HG02973 (cell line): ENCODE measurements at regions not wholly inside any gene's neighbourhood (a gene's known extent, or its start where the extent isn't known, plus 50 kb on each side); places are given as distances from the start of the nearest gene placed in this dataset.

Experiments
- ATAC-seq: cut with Tn5 transposase; IDR thresholded peaks from one replicate; pipeline ENCODE4 v1.9.1; 2021; ENCODE audit warnings: moderate library complexity; ENCODE audit not compliant: unreplicated experiment

DNA sequence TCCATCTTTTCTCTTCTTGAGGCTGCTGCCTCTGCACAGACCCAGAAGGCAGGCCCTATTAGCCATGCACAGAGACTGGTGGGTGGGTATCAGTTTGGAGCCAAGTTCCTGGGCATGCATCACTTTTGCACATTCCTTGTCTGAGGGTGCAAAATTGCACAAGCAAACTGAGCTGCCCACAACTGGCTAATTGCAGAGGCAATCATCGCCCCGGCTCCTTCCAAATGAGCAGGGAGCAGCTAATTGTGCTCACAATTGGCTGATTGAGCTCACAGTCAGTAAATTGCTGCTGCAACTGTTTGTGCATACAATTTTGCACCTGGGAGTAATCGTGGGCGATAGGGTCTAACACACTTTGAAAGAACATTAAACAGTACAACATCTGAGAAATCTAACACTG is 511.4 kb downstream of the DHX35 start:
- no peak for ATAC-seq

GRCh38 chr20:39468703-39469102 is 506.6 kb downstream of the DHX35 start:
- no peak for ATAC-seq

- no peak for ATAC-seq
These were observed 502.1 kb downstream of the DHX35 start for GRCh38 chr20:39464238-39464637.

DNA sequence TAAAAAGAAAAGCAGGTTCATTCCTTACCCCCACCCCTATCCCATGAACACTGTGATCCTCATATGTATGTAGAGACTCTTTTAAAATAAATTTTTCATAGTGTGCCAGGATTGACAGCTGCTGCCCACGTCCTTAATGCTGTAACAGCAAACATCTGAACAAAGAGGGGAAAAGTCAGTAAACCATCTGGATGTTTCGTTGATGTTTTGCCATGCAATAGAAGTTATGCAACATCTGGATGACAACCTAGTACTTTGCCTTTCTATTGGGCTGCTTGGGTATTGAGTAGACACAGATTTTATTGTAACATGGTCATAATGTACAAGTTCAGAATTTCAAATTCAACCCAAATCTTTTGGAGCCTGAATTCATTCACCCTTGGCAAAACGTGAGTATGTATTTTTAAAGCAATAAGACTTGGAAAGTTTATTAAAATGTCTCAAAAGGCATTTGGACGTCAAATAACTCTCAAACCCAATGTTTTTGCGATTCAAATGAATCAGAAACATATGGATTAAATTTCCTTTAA is 500.3 kb downstream of the DHX35 start:
- ATAC-seq = no peak

DNA sequence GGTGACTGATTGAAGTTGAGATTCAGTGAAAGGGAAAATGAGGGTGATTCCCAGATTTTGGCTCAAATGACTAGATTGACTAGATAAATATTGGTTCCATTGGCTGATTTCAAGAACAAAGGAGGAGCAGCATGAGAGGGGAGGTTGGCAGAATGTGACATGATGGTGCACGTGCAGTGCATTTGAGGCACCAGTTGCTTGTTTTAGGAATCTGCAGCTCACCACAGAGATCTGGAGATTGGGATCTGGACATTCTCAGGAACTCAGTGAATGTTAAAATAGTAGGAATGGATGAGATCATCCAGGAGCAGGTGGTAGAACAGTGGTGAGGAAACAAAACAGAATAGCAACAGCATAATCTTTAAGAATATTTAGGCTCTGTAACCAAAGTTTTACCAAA is 496.3 kb downstream of the DHX35 start:
- no peak for ATAC-seq

DNA sequence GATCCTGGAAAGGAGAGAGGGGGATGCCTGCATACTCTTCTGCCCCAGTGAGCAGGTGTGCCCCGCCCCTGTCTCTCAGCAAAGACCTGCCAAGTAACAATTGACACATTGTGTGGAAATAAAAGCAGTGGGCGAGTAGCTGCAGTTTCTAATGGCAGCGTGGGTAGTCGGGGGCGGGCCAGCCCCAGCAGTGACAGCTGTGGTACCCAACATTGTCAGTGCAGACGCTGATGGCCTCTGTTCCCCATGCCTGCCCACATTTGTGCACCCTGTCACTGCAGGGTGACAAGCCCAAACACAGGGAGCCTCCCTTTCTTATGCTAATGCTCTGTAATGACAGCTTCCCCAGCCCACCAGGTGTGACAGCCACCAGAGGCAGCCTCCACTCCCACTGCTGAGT is 491.7 kb downstream of the DHX35 start:
- ATAC-seq = no peak

DNA sequence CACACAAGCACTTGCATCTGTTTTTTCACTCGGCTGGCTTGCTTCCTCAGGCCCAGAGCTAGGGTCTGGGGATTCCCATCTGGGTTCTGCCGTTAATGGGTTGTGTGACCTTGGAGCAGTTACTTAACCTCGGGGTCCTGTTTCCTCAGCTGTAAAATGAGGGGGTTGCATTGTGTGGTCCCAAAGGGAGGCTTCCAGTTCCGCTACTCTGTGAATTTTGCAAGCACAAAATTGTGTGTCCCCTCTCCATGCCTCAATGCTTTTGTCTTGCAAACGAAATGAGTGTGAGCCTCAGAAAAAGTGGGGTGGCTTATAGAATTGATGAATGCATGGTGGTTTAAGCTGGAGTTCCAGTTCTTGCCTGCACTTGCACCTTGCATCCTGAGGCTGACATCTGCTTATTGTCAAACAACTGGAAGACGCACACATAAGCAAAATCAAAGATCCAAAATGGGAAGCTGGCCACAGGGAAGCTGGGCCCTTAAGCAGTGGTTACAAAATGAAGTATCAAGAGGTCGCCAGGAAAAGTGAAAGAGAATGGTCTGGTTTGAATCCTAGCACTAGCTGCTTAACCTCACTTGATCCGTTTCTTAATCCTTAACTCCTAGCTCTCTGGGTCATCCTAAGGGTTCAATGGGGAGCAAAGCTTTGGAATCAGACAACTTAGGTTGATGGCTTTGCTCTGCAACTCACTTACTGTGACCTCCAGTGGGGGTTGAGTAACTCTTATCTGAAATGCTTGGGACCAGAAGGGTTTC is 490.6 kb downstream of the DHX35 start:
- ATAC-seq = no peak

- ATAC-seq = no peak
These were observed 489.2 kb downstream of the DHX35 start for GRCh38 chr20:39451386-39451785.

DNA sequence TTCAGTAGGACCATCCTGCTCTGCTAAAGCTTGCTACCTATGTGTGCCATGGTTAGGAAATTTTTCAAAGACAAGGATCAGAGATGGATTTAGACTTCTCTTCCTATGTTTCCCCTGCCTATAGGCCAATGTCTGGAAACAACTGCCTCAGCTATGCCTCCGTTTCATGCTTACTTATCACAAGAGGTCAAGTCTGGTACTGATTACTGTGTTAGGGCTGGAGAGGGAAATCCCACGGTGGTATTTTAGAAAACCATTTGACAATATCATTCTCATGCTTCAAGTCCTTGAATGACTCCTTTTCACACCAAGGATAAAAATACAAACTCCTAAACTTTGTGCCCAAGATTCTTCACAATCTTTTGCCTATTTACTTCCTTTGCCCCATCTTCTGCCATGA is 484.3 kb downstream of the DHX35 start:
- no peak for ATAC-seq

DNA sequence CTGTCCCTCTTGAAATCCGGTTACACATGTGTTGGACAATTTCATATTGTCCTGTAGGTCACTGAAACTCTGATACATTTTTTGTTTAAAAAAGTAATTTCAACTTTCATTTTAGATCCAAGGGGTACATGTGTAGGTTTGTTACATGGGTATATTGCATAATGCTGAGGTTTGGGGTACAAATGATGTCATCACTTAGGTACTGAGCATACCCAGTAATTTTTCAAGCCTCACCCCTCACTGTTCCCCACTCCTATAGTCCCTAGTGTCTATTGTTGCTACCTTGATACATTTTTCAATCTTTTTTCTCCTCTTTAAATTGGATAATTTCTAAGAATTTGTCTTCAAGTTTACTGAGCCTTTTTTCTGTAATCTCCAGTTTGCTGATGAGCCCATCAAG is 483.0 kb downstream of the DHX35 start:
- no peak for ATAC-seq

- no peak for ATAC-seq
These were observed 471.3 kb downstream of the DHX35 start for GRCh38 chr20:39433466-39433865.

- ATAC-seq = no peak
These were observed 469.1 kb downstream of the DHX35 start for GRCh38 chr20:39431091-39431880.

- no peak for ATAC-seq
These were observed 467.6 kb downstream of the DHX35 start for GRCh38 chr20:39429726-39430125.

DNA sequence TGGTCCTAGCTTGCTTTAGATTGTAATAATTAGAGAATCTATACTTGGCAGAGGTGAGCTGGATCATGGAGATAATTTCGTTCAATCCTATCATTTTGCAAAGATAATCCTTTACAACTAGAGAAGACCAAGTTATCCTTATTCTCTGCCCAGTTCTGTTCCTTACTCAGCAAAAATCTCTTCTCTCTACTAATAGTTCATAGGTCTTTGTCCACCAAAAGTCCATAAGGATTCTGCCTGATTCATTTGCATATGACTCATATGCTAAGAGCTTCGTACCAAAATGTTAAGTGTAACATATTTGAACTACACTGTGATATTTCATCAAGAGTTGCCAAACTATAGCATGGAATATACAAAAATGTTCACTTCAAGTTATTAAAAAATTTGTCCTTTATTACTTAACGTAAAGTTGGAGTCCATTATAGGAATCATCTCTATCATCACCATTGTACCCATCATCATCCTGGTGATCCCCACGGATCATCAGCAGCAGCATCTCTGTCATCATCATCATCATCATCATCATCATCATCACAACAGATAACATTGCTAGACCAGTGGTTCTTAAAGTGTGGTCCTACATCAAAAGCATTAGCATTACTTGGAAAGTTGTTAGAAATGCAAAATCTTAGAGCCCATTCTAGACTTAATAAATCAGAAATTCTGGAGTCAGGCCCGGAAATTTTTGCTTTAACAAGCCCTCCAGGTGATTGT is 463.0 kb downstream of the DHX35 start:
- ATAC-seq = no peak

- ATAC-seq = no peak
These were observed 459.5 kb downstream of the DHX35 start for GRCh38 chr20:39421571-39422105.

DNA sequence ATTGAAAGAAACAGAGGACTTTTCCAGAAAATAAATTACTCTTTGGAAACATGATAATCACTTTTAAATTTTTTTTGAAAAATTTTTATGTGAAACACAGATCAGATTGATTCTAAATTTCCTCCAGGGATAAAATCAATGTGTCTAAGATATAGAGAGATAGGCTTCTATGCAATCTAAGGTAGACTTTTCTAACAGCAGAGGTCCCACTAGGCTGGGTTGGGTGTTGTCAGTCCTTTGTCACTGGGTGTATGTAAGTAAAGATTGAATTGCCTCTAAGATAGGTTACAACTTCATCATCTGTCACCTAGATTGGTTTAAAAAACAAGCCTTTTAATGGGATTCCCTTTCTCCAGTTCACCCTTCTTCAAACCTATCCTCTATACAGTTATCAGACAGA is 449.9 kb downstream of the DHX35 start:
- no peak for ATAC-seq

DNA sequence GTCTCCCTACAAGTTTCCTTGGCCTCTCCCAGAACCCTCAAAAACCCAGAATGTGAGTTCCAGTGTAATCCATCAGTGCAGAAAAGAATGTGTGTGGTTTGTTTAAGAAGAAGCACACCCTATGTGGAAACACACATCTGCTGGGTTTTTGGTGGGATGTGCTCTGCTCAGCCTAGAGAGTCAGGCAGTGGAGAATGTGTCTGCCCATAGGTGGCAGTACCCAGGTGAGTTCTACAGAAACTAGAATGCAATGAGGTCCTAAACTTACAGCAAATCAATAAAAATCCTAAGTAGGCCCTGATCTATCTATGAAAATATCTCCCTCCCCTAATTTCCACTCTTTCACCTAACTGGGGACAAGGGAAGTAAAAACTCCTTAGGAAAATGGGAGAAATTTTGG is 437.3 kb downstream of the DHX35 start:
- no peak for ATAC-seq

GRCh38 chr20:39398656-39399055 is 436.5 kb downstream of the DHX35 start:
- ATAC-seq = no peak

DNA sequence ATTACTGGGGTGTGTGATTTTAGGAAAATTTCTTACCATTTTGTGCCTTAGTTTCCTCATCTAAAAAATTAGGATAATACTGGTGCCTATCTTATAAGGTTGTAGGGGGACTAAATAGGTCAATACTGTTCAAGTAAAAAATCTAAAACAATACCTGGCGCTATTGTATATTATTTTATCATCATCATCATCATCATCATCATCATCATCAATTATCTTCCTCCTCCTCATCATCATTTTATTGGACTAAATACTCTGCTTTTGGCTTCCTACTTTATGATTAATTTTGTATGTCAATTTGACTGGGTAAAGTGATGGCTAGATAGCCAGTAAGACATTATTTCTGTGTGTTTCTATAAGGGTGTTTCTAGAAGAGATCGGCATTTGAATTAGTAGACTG is 435.5 kb downstream of the DHX35 start:
- ATAC-seq = no peak

DNA sequence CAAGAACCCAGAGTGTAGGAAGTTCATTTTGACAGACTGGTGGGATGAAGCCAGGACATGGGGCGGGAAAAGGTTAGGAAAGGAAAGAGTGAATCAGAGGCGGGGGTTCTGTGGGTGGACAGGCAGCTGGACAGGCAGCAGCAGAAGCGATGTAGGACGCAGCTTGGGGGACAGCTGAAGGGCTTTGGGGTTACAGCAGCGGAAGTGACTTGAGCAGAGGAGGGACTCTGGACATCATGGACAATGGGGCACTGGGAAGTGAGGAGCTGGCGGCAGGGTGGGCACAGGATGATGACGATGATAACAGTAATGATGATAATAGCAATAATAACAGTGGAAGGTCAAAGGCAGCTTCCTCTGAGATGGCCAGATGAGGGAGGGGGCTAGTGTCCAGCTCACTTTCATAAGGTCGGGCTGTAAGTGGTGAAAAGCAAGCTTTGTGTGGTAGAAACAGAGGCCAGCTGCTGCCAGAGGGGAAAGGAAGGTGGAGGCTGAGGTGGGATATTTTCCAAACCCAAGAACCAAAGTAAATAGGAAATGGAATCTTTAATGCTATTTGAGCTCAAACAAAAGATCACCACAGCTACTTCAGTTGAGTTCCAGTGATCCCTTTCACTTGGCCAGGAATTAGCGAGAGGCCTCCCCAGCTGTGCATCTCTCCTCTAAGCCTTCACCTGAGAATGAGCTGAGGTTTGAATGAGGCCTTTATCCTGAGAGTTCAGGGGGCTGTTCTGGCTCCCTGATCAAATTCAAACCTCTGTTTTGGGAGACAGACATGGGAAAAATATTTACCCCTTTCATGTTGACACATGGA is 433.5 kb downstream of the DHX35 start:
- ATAC-seq = no peak
